ENCODE measurements at regions not wholly inside any gene's neighbourhood (a gene's known extent, or its start where the extent isn't known, plus 50 kb on each side); places are given as distances from the start of the nearest gene placed in this dataset.

GRCh38 chr13:84662491-84662890 lies 780.2 kb upstream of the SLITRK1 start:
- CTCF ChIA-PET, result no interaction called here
- Histone ChIP-seq H3K4me1 (ENCODE audit: control insufficient read depth in 1 of 2, extremely low read depth in 1 of 2, insufficient read depth in 2 of 2, low read length in 2 of 2) (no peaks in the 10 kb centered on the region), H3K4me3 (ENCODE audit: control insufficient read depth in 1 of 2, extremely low read depth in 1 of 2, low read length in 1 of 2) (no peak overlapping the region), H3K9me3 (no peaks in the 10 kb centered on the region), H3K36me3 (ENCODE audit: control insufficient read depth in 2 of 2, extremely low read depth in 1 of 2, insufficient read depth in 1 of 2, low read length in 1 of 2) (no peaks in the 10 kb centered on the region), H3K27me3 (replicated peaks in 1 of 2; ENCODE audit: control insufficient read depth in 2 of 2, extremely low read depth in 1 of 2, insufficient read depth in 2 of 2, low read length in 1 of 2) (no peaks in the 10 kb centered on the region), H3K27ac (ENCODE audit: low read length) (no peak overlapping the region)
- no peak overlapping the region for H3K4me3 Mint-ChIP-seq
- H3K9me3 Mint-ChIP-seq, result peaks cover 0 to 3% (median 3%) of the 10 kb centered on the region in 3 donors
- no peak overlapping the region for H3K27ac Mint-ChIP-seq
- H3K36me3 Mint-ChIP-seq, result no peaks in the 10 kb centered on the region
- H3K4me1 Mint-ChIP-seq, result no peaks in the 10 kb centered on the region
- WGBS (ENCODE audit: insufficient coverage), result no CpG with 5 or more reads among the region's 3 CpGs
- no peak for DNase-seq
- no peak for ATAC-seq (replicated peaks in 1 of 4)
- POLR2A ChIA-PET, result no interaction called here
- no peaks in the 10 kb centered on the region for H3K27me3 Mint-ChIP-seq

GRCh38 chr13:84661718-84662117 lies 779.4 kb upstream of the SLITRK1 start:
- no peaks in the 10 kb centered on the region for H3K9me3 ChIP-seq
- H3K27ac Mint-ChIP-seq, result no peak overlapping the region
- no peaks in the 10 kb centered on the region for H3K4me1 ChIP-seq (ENCODE audit: control insufficient read depth in 1 of 2, extremely low read depth in 1 of 2, insufficient read depth in 2 of 2, low read length in 2 of 2)
- no peak for DNase-seq
- H3K27ac ChIP-seq (ENCODE audit: low read length), result no peak overlapping the region
- H3K27me3 Mint-ChIP-seq, result no peaks in the 10 kb centered on the region
- H3K4me1 Mint-ChIP-seq, result no peaks in the 10 kb centered on the region
- no peaks in the 10 kb centered on the region for H3K27me3 ChIP-seq (replicated peaks in 1 of 2; ENCODE audit: control insufficient read depth in 2 of 2, extremely low read depth in 1 of 2, insufficient read depth in 2 of 2, low read length in 1 of 2)
- WGBS (ENCODE audit: insufficient coverage), result no CpG with 5 or more reads among the region's 5 CpGs
- CTCF ChIA-PET, result no interaction called here
- no peak overlapping the region for H3K4me3 ChIP-seq (ENCODE audit: control insufficient read depth in 1 of 2, extremely low read depth in 1 of 2, low read length in 1 of 2)
- ATAC-seq (replicated peaks in 1 of 4), result no peak
- H3K9me3 Mint-ChIP-seq, result peaks cover 0 to 3% (median under 1%) of the 10 kb centered on the region in 3 donors
- no peaks in the 10 kb centered on the region for H3K36me3 ChIP-seq (ENCODE audit: control insufficient read depth in 2 of 2, extremely low read depth in 1 of 2, insufficient read depth in 1 of 2, low read length in 1 of 2)
- H3K36me3 Mint-ChIP-seq, result no peaks in the 10 kb centered on the region
- no peak overlapping the region for H3K4me3 Mint-ChIP-seq
- POLR2A ChIA-PET, result no interaction called here

- Mint-ChIP-seq H3K36me3 (no peaks in the 10 kb centered on the region), H3K4me3 (no peak overlapping the region), H3K4me1 (no peaks in the 10 kb centered on the region), H3K27ac (no peak overlapping the region), H3K9me3 (peaks cover 0 to 2% (median 0%) of the 10 kb centered on the region in 3 donors), H3K27me3 (no peaks in the 10 kb centered on the region)
- Histone ChIP-seq H3K4me1 (ENCODE audit: control insufficient read depth in 1 of 2, extremely low read depth in 1 of 2, insufficient read depth in 2 of 2, low read length in 2 of 2) (no peaks in the 10 kb centered on the region), H3K36me3 (ENCODE audit: control insufficient read depth in 2 of 2, extremely low read depth in 1 of 2, insufficient read depth in 1 of 2, low read length in 1 of 2) (no peaks in the 10 kb centered on the region), H3K4me3 (ENCODE audit: control insufficient read depth in 1 of 2, extremely low read depth in 1 of 2, low read length in 1 of 2) (no peak overlapping the region), H3K27ac (ENCODE audit: low read length) (no peak overlapping the region), H3K9me3 (no peaks in the 10 kb centered on the region), H3K27me3 (replicated peaks in 1 of 2; ENCODE audit: control insufficient read depth in 2 of 2, extremely low read depth in 1 of 2, insufficient read depth in 2 of 2, low read length in 1 of 2) (no peaks in the 10 kb centered on the region)
- ATAC-seq (replicated peaks in 1 of 4) (no peak), DNase-seq (no peak)
- ChIA-PET CTCF (interaction anchor here in 1 of 2 donors (0.7 kb wide), 1 partner anchor 1851 kb away, joined by 6 read pairs; no protein-coding TSS in a partner anchor), POLR2A (no interaction called here)
Observed at GRCh38 chr13:84659359-84659661, 777.0 kb upstream of the SLITRK1 start.

GRCh38 chr13:84658491-84659358 lies 776.5 kb upstream of the SLITRK1 start:
- Histone ChIP-seq H3K4me3 (ENCODE audit: control insufficient read depth in 1 of 2, extremely low read depth in 1 of 2, low read length in 1 of 2) (no peak overlapping the region), H3K9me3 (no peaks in the 10 kb centered on the region), H3K27me3 (replicated peaks in 1 of 2; ENCODE audit: control insufficient read depth in 2 of 2, extremely low read depth in 1 of 2, insufficient read depth in 2 of 2, low read length in 1 of 2) (no peaks in the 10 kb centered on the region), H3K27ac (ENCODE audit: low read length) (no peak overlapping the region), H3K36me3 (ENCODE audit: control insufficient read depth in 2 of 2, extremely low read depth in 1 of 2, insufficient read depth in 1 of 2, low read length in 1 of 2) (no peaks in the 10 kb centered on the region), H3K4me1 (ENCODE audit: control insufficient read depth in 1 of 2, extremely low read depth in 1 of 2, insufficient read depth in 2 of 2, low read length in 2 of 2) (no peaks in the 10 kb centered on the region)
- Mint-ChIP-seq H3K9me3 (peaks cover 0 to 5% (median 0%) of the 10 kb centered on the region in 3 donors), H3K36me3 (no peaks in the 10 kb centered on the region), H3K4me3 (no peak overlapping the region), H3K27me3 (no peaks in the 10 kb centered on the region), H3K4me1 (no peaks in the 10 kb centered on the region), H3K27ac (no peak overlapping the region)
- CTCF ChIA-PET, result no interaction called here
- DNase-seq (no peak), ATAC-seq (replicated peaks in 1 of 4) (no peak)
- POLR2A ChIA-PET, result no interaction called here
- WGBS (ENCODE audit: insufficient coverage), result no CpG with 5 or more reads among the region's 3 CpGs

GRCh38 chr13:84655677-84656076 lies 773.4 kb upstream of the SLITRK1 start:
- Mint-ChIP-seq H3K27me3 (no peaks in the 10 kb centered on the region), H3K9me3 (peaks cover 0 to 5% (median 4%) of the 10 kb centered on the region in 3 donors), H3K4me1 (no peaks in the 10 kb centered on the region), H3K36me3 (no peaks in the 10 kb centered on the region), H3K27ac (no peak overlapping the region), H3K4me3 (no peak overlapping the region)
- ChIA-PET CTCF (no interaction called here), POLR2A (no interaction called here)
- no peaks in the 10 kb centered on the region for H3K4me1 ChIP-seq (ENCODE audit: control insufficient read depth in 1 of 2, extremely low read depth in 1 of 2, insufficient read depth in 2 of 2, low read length in 2 of 2)
- ATAC-seq (replicated peaks in 1 of 4) (no peak), DNase-seq (no peak)
- no peaks in the 10 kb centered on the region for H3K36me3 ChIP-seq (ENCODE audit: control insufficient read depth in 2 of 2, extremely low read depth in 1 of 2, insufficient read depth in 1 of 2, low read length in 1 of 2)
- no CpG with 5 or more reads among the region's 3 CpGs for whole genome bisulfite sequencing (ENCODE audit: insufficient coverage)
- no peak overlapping the region for H3K4me3 ChIP-seq (ENCODE audit: control insufficient read depth in 1 of 2, extremely low read depth in 1 of 2, low read length in 1 of 2)
- no peaks in the 10 kb centered on the region for H3K27me3 ChIP-seq (replicated peaks in 1 of 2; ENCODE audit: control insufficient read depth in 2 of 2, extremely low read depth in 1 of 2, insufficient read depth in 2 of 2, low read length in 1 of 2)
- no peak overlapping the region for H3K27ac ChIP-seq (ENCODE audit: low read length)
- H3K9me3 ChIP-seq, result no peaks in the 10 kb centered on the region

- POLR2A ChIA-PET, result no interaction called here
- H3K36me3 ChIP-seq (ENCODE audit: control insufficient read depth in 2 of 2, extremely low read depth in 1 of 2, insufficient read depth in 1 of 2, low read length in 1 of 2), result no peaks in the 10 kb centered on the region
- Mint-ChIP-seq H3K4me3 (no peak overlapping the region), H3K4me1 (no peaks in the 10 kb centered on the region), H3K27me3 (no peaks in the 10 kb centered on the region), H3K36me3 (no peaks in the 10 kb centered on the region), H3K27ac (no peak overlapping the region), H3K9me3 (peaks cover 0 to 5% (median 4%) of the 10 kb centered on the region in 3 donors)
- no peaks in the 10 kb centered on the region for H3K27me3 ChIP-seq (replicated peaks in 1 of 2; ENCODE audit: control insufficient read depth in 2 of 2, extremely low read depth in 1 of 2, insufficient read depth in 2 of 2, low read length in 1 of 2)
- no peak overlapping the region for H3K27ac ChIP-seq (ENCODE audit: low read length)
- H3K4me1 ChIP-seq (ENCODE audit: control insufficient read depth in 1 of 2, extremely low read depth in 1 of 2, insufficient read depth in 2 of 2, low read length in 2 of 2), result no peaks in the 10 kb centered on the region
- H3K4me3 ChIP-seq (ENCODE audit: control insufficient read depth in 1 of 2, extremely low read depth in 1 of 2, low read length in 1 of 2), result no peak overlapping the region
- no CpG with 5 or more reads among the region's 5 CpGs for WGBS (ENCODE audit: insufficient coverage)
- no peaks in the 10 kb centered on the region for H3K9me3 ChIP-seq
- no peak for DNase-seq
- CTCF ChIA-PET, result no interaction called here
- ATAC-seq (replicated peaks in 1 of 4), result no peak
Observed at GRCh38 chr13:84654654-84655275, 772.5 kb upstream of the SLITRK1 start.
